ENCODE measurements at regions not wholly inside any gene's neighbourhood (a gene's known extent, or its start where the extent isn't known, plus 50 kb on each side); places are given as distances from the start of the nearest gene placed in this dataset.

DNA sequence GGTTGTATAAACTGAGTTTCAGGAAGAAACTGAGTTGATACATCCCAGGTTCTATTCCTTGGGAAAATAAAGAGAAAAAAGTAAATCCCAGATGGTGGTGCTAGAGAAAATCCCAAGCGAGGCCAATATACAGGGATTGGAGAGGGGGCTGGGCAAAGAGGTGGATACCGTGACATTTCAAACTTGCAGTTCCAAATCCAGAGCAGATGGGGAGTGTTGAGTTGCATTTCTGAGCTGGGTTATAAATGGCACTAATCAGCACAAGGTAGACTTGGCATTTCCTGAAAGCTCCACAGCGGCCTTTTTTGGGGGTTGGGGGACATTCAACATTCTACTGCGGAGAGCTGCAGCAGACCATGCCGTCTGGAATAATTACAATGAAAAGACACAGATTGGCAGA lies 224.4 kb downstream of the NXNL2 start:
- Histone ChIP-seq H3K27ac (ENCODE audit: low read depth, low read length) (no peak overlapping the region), H3K9ac (ENCODE audit: low read length in 5 of 5) (no peak overlapping the region), H3K36me3 (ENCODE audit: control insufficient read depth in 5 of 5, insufficient read depth in 5 of 5, low read length in 5 of 5) (no peaks in the 10 kb centered on the region), H3K9me3 (ENCODE audit: control insufficient read depth in 5 of 5, low read length in 5 of 5) (no peaks in the 10 kb centered on the region), H3K4me3 (ENCODE audit: low read depth in 1 of 5, low read length in 5 of 5) (no peak overlapping the region), H3K27me3 (ENCODE audit: control insufficient read depth in 5 of 5, insufficient read depth in 4 of 5, low read length in 5 of 5) (peaks cover 0 to 6% (median 0%) of the 10 kb centered on the region in 5 donors), H3K4me1 (ENCODE audit: control insufficient read depth in 5 of 5, insufficient read depth in 5 of 5, low read length in 5 of 5) (no peaks in the 10 kb centered on the region)

- H3K9me3 ChIP-seq (ENCODE audit: control insufficient read depth in 5 of 5, low read length in 5 of 5): no peaks in the 10 kb centered on the region
- H3K4me1 ChIP-seq (ENCODE audit: control insufficient read depth in 5 of 5, insufficient read depth in 5 of 5, low read length in 5 of 5): no peaks in the 10 kb centered on the region
- no peaks in the 10 kb centered on the region for H3K36me3 ChIP-seq (ENCODE audit: control insufficient read depth in 5 of 5, insufficient read depth in 5 of 5, low read length in 5 of 5)
- no peak overlapping the region for H3K4me3 ChIP-seq (ENCODE audit: low read depth in 1 of 5, low read length in 5 of 5)
- H3K9ac ChIP-seq (ENCODE audit: low read length in 5 of 5): no peak overlapping the region
- no peak overlapping the region for H3K27ac ChIP-seq (ENCODE audit: low read depth, low read length)
- no peaks in the 10 kb centered on the region for H3K27me3 ChIP-seq (ENCODE audit: control insufficient read depth in 5 of 5, insufficient read depth in 4 of 5, low read length in 5 of 5)
These were observed 224.3 kb upstream of the S1PR3 start for GRCh38 chr9:88766778-88767503.

DNA sequence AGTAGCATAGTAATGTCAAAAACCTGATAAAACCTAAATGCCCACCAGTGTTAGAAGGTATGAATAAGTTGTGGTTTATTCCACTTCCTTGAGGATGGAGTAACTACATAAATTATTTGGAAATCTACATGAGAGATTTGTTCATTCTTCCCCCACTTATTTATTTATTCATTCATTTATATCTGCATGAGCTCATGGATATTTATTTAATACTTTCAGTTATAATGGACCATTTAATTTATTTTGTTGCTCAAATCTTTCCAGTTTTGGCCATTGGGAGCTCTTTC lies 223.8 kb upstream of the S1PR3 start:
- Histone ChIP-seq H3K36me3 (ENCODE audit: control insufficient read depth in 5 of 5, insufficient read depth in 5 of 5, low read length in 5 of 5) (no peaks in the 10 kb centered on the region), H3K9me3 (ENCODE audit: control insufficient read depth in 5 of 5, low read length in 5 of 5) (no peaks in the 10 kb centered on the region), H3K27ac (ENCODE audit: low read depth, low read length) (no peak overlapping the region), H3K27me3 (ENCODE audit: control insufficient read depth in 5 of 5, insufficient read depth in 4 of 5, low read length in 5 of 5) (no peaks in the 10 kb centered on the region), H3K4me3 (ENCODE audit: low read depth in 1 of 5, low read length in 5 of 5) (no peak overlapping the region), H3K4me1 (ENCODE audit: control insufficient read depth in 5 of 5, insufficient read depth in 5 of 5, low read length in 5 of 5) (no peaks in the 10 kb centered on the region), H3K9ac (ENCODE audit: low read length in 5 of 5) (no peak overlapping the region)

- H3K9me3 ChIP-seq (ENCODE audit: control insufficient read depth in 5 of 5, low read length in 5 of 5): no peaks in the 10 kb centered on the region
- peaks cover 2 to 24% (median 10%) of the 10 kb centered on the region in 5 donors for H3K4me1 ChIP-seq (ENCODE audit: control insufficient read depth in 5 of 5, insufficient read depth in 5 of 5, low read length in 5 of 5)
- H3K36me3 ChIP-seq (ENCODE audit: control insufficient read depth in 5 of 5, insufficient read depth in 5 of 5, low read length in 5 of 5): no peaks in the 10 kb centered on the region
- H3K9ac ChIP-seq (ENCODE audit: low read length in 5 of 5): no peak overlapping the region
- no peak overlapping the region for H3K27ac ChIP-seq (ENCODE audit: low read depth, low read length)
- no peak overlapping the region for H3K4me3 ChIP-seq (ENCODE audit: low read depth in 1 of 5, low read length in 5 of 5)
- H3K27me3 ChIP-seq (ENCODE audit: control insufficient read depth in 5 of 5, insufficient read depth in 4 of 5, low read length in 5 of 5): no peaks in the 10 kb centered on the region
These were observed 218.7 kb upstream of the S1PR3 start for GRCh38 chr9:88772575-88772974.

DNA sequence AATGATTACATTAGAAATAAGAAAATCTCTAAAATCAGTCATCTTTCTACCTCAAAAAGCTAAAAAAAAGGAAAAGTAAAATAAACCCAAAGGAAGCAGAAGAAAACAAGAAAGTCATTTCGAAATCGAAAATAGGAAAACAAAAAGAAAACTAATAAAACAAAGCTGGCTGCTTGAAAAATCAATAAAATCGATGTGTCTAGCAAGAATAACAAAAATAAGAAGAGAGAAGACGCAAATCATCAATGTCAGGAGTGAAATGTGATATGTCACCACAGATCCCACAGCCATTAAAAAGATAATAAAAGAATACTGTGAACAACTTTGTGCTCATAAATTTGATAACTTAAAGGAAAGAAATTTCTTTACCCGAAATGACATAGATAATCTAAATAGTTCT lies 218.1 kb upstream of the S1PR3 start:
- H3K27ac ChIP-seq (ENCODE audit: low read depth, low read length): no peak overlapping the region
- H3K9ac ChIP-seq (ENCODE audit: low read length in 5 of 5): no peak overlapping the region
- peaks cover 7 to 30% (median 15%) of the 10 kb centered on the region in 5 donors for H3K4me1 ChIP-seq (ENCODE audit: control insufficient read depth in 5 of 5, insufficient read depth in 5 of 5, low read length in 5 of 5)
- H3K36me3 ChIP-seq (ENCODE audit: control insufficient read depth in 5 of 5, insufficient read depth in 5 of 5, low read length in 5 of 5): no peaks in the 10 kb centered on the region
- no peaks in the 10 kb centered on the region for H3K27me3 ChIP-seq (ENCODE audit: control insufficient read depth in 5 of 5, insufficient read depth in 4 of 5, low read length in 5 of 5)
- no peaks in the 10 kb centered on the region for H3K9me3 ChIP-seq (ENCODE audit: control insufficient read depth in 5 of 5, low read length in 5 of 5)
- no peak overlapping the region for H3K4me3 ChIP-seq (ENCODE audit: low read depth in 1 of 5, low read length in 5 of 5)

DNA sequence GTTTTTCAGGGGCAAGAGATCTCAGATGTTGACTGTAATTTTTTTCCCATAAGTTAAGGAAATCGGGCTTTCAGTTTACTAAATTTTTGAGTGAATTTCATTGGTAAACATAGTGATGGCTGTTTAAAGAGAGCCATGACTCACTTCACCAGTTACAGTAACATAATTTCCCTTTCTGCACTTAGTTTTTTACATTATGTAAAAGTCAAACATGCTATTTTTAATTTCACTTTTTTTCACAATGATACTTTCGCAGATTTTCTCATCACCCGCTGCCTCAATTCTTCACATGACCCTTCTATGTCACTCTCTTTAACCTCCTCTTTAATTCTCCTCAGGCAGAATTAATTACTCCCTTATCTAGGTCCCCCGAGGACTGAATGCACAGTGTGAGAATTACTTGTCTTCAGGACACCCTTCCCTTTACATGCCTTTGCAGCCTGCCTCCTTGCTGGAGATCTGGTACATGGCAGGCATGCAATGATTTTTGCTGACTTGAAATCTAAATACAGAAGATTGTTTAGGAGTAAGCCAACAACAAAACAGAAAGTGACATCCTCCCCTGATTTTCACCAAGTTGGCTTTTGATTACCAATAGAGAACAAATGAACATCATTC lies 217.5 kb upstream of the S1PR3 start:
- Histone ChIP-seq H3K9me3 (ENCODE audit: control insufficient read depth in 5 of 5, low read length in 5 of 5) (no peaks in the 10 kb centered on the region), H3K36me3 (ENCODE audit: control insufficient read depth in 5 of 5, insufficient read depth in 5 of 5, low read length in 5 of 5) (no peaks in the 10 kb centered on the region), H3K4me3 (ENCODE audit: low read depth in 1 of 5, low read length in 5 of 5) (no peak overlapping the region), H3K4me1 (ENCODE audit: control insufficient read depth in 5 of 5, insufficient read depth in 5 of 5, low read length in 5 of 5) (peaks cover 8 to 34% (median 18%) of the 10 kb centered on the region in 5 donors), H3K27me3 (ENCODE audit: control insufficient read depth in 5 of 5, insufficient read depth in 4 of 5, low read length in 5 of 5) (peaks cover 0 to 2% (median 0%) of the 10 kb centered on the region in 5 donors), H3K9ac (ENCODE audit: low read length in 5 of 5) (no peak overlapping the region), H3K27ac (ENCODE audit: low read depth, low read length) (no peak overlapping the region)

DNA sequence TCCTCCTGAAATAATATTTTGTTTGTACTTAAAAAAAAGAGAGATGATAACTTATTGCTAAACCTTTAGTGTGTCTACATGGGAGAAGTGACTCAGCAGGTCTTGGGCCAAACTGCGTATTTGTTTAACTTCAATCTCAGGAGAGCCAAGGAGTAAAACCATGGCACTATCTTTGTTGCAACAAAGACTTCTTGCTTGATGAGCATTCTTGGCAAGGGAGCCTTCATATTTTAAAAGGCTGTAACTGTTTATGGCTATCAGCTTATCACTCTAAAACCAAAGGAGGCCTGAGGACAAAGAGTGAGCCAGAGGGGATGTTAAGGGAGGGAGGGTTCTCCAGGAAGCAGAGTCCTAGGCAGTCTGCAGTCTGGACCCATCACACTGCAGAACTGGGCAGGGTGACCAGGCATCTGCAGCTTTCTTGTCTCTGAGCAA lies 216.2 kb upstream of the S1PR3 start:
- peaks cover 0 to 2% (median 0%) of the 10 kb centered on the region in 5 donors for H3K27me3 ChIP-seq (ENCODE audit: control insufficient read depth in 5 of 5, insufficient read depth in 4 of 5, low read length in 5 of 5)
- peaks cover 8 to 34% (median 18%) of the 10 kb centered on the region in 5 donors for H3K4me1 ChIP-seq (ENCODE audit: control insufficient read depth in 5 of 5, insufficient read depth in 5 of 5, low read length in 5 of 5)
- no peaks in the 10 kb centered on the region for H3K36me3 ChIP-seq (ENCODE audit: control insufficient read depth in 5 of 5, insufficient read depth in 5 of 5, low read length in 5 of 5)
- no peak overlapping the region for H3K9ac ChIP-seq (ENCODE audit: low read length in 5 of 5)
- no peak overlapping the region for H3K4me3 ChIP-seq (ENCODE audit: low read depth in 1 of 5, low read length in 5 of 5)
- no peaks in the 10 kb centered on the region for H3K9me3 ChIP-seq (ENCODE audit: control insufficient read depth in 5 of 5, low read length in 5 of 5)
- H3K27ac ChIP-seq (ENCODE audit: low read depth, low read length): no peak overlapping the region

DNA sequence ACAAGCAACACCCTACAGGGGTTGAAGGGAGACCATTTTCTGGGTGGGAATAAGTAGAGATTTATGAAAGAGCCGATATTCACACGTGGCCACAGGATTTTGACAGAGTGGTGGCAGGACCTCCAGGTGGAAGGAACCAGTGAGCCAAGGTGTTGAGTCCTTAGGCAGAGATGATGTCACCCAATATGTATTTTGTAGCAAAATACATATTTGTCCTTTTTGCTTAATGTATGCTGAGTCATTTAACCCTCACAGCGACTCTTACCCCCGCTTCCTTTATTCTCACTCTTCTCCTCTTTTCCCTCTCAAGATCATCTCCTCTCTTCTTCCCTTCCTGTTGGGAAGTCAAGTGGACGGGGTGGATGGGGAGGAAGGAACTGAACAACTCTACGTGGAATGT lies 215.7 kb upstream of the S1PR3 start:
- no peaks in the 10 kb centered on the region for H3K36me3 ChIP-seq (ENCODE audit: control insufficient read depth in 5 of 5, insufficient read depth in 5 of 5, low read length in 5 of 5)
- H3K4me3 ChIP-seq (ENCODE audit: low read depth in 1 of 5, low read length in 5 of 5): no peak overlapping the region
- peaks cover 0 to 2% (median 0%) of the 10 kb centered on the region in 5 donors for H3K27me3 ChIP-seq (ENCODE audit: control insufficient read depth in 5 of 5, insufficient read depth in 4 of 5, low read length in 5 of 5)
- no peak overlapping the region for H3K27ac ChIP-seq (ENCODE audit: low read depth, low read length)
- H3K9ac ChIP-seq (ENCODE audit: low read length in 5 of 5): no peak overlapping the region
- peaks cover 8 to 34% (median 18%) of the 10 kb centered on the region in 5 donors for H3K4me1 ChIP-seq (ENCODE audit: control insufficient read depth in 5 of 5, insufficient read depth in 5 of 5, low read length in 5 of 5)
- no peaks in the 10 kb centered on the region for H3K9me3 ChIP-seq (ENCODE audit: control insufficient read depth in 5 of 5, low read length in 5 of 5)

- peaks cover 0 to 2% (median 0%) of the 10 kb centered on the region in 5 donors for H3K27me3 ChIP-seq (ENCODE audit: control insufficient read depth in 5 of 5, insufficient read depth in 4 of 5, low read length in 5 of 5)
- no peak overlapping the region for H3K27ac ChIP-seq (ENCODE audit: low read depth, low read length)
- no peak overlapping the region for H3K9ac ChIP-seq (ENCODE audit: low read length in 5 of 5)
- no peaks in the 10 kb centered on the region for H3K36me3 ChIP-seq (ENCODE audit: control insufficient read depth in 5 of 5, insufficient read depth in 5 of 5, low read length in 5 of 5)
- peaks cover 8 to 34% (median 18%) of the 10 kb centered on the region in 5 donors for H3K4me1 ChIP-seq (ENCODE audit: control insufficient read depth in 5 of 5, insufficient read depth in 5 of 5, low read length in 5 of 5)
- H3K4me3 ChIP-seq (ENCODE audit: low read depth in 1 of 5, low read length in 5 of 5): no peak overlapping the region
- no peaks in the 10 kb centered on the region for H3K9me3 ChIP-seq (ENCODE audit: control insufficient read depth in 5 of 5, low read length in 5 of 5)
These were observed 215.3 kb upstream of the S1PR3 start for GRCh38 chr9:88775966-88776365.

GRCh38 chr9:88776717-88777497 lies 214.4 kb upstream of the S1PR3 start:
- Histone ChIP-seq H3K9me3 (ENCODE audit: control insufficient read depth in 5 of 5, low read length in 5 of 5) (no peaks in the 10 kb centered on the region), H3K27ac (ENCODE audit: low read depth, low read length) (no peak overlapping the region), H3K4me1 (ENCODE audit: control insufficient read depth in 5 of 5, insufficient read depth in 5 of 5, low read length in 5 of 5) (peaks cover 8 to 36% (median 23%) of the 10 kb centered on the region in 5 donors), H3K36me3 (ENCODE audit: control insufficient read depth in 5 of 5, insufficient read depth in 5 of 5, low read length in 5 of 5) (no peaks in the 10 kb centered on the region), H3K27me3 (ENCODE audit: control insufficient read depth in 5 of 5, insufficient read depth in 4 of 5, low read length in 5 of 5) (peaks cover 0 to 2% (median 0%) of the 10 kb centered on the region in 5 donors), H3K4me3 (ENCODE audit: low read depth in 1 of 5, low read length in 5 of 5) (no peak overlapping the region), H3K9ac (ENCODE audit: low read length in 5 of 5) (no peak overlapping the region)

Measured in subcutaneous abdominal adipose tissue (tissue), 5 donors.